Cerebellar nuclear complex (tissue), 1 donor: ENCODE measurements at regions not wholly inside any gene's neighbourhood (a gene's known extent, or its start where the extent isn't known, plus 50 kb on each side); places are given as distances from the start of the nearest gene placed in this dataset.
"Not testable (repeated sequence)": the region's sequence is repeated elsewhere in the genome, so short reads cannot be mapped to it uniquely, and the experiment has no call there.

Source experiments
- DNase-seq, 2 experiments: peaks; one replicate each; lab custom pipeline; 2025; lab: John Stamatoyannopoulos, UW

GRCh38 chr5:124796495-124796894 is 50.1 kb upstream of the ZNF608 start:
- no peak for DNase-seq

GRCh38 chr5:124797665-124798087 is 51.2 kb upstream of the ZNF608 start:
- DNase-seq: no peak

GRCh38 chr5:124798890-124799289 is 52.5 kb upstream of the ZNF608 start:
- DNase-seq: no peak

- no peak for DNase-seq
Observed at GRCh38 chr5:124801551-124801950, 55.1 kb upstream of the ZNF608 start.

GRCh38 chr5:124803617-124804323 is 57.3 kb upstream of the ZNF608 start:
- DNase-seq: no peak

- no peak for DNase-seq
Observed at GRCh38 chr5:124806026-124806372, 59.6 kb upstream of the ZNF608 start.

- peak in 1 of 2 experiments; percentile 76 for DNase-seq
Observed at GRCh38 chr5:124806373-124807077, 60.1 kb upstream of the ZNF608 start.

GRCh38 chr5:124808842-124809268 is 62.4 kb upstream of the ZNF608 start:
- no peak for DNase-seq

GRCh38 chr5:124810396-124811006 is 64.1 kb upstream of the ZNF608 start:
- DNase-seq: no peak

GRCh38 chr5:124812771-124813358 is 66.4 kb upstream of the ZNF608 start:
- DNase-seq: no peak

GRCh38 chr5:124816381-124816780 is 69.9 kb upstream of the ZNF608 start:
- no peak for DNase-seq

- DNase-seq: no peak
Observed at GRCh38 chr5:124819201-124819600, 72.8 kb upstream of the ZNF608 start.

GRCh38 chr5:124822647-124823046 is 76.2 kb upstream of the ZNF608 start:
- no peak for DNase-seq

GRCh38 chr5:124823380-124823779 is 76.9 kb upstream of the ZNF608 start:
- DNase-seq: no peak

- DNase-seq: no peak
Observed at GRCh38 chr5:124824637-124825158, 78.3 kb upstream of the ZNF608 start.

GRCh38 chr5:124825250-124825982 is 79.0 kb upstream of the ZNF608 start:
- DNase-seq: no peak

- DNase-seq: no peak
Observed at GRCh38 chr5:124825983-124826337, 79.5 kb upstream of the ZNF608 start.

- DNase-seq: no peak
Observed at GRCh38 chr5:124828731-124829234, 82.3 kb upstream of the ZNF608 start.

- DNase-seq: no peak
Observed at GRCh38 chr5:124831687-124832240, 85.3 kb upstream of the ZNF608 start.

GRCh38 chr5:124832510-124832909 is 86.1 kb upstream of the ZNF608 start:
- no peak for DNase-seq

- DNase-seq: not testable (repeated sequence)
Observed at GRCh38 chr5:124836314-124836713, 89.9 kb upstream of the ZNF608 start.
